KG1 (cell line): ENCODE measurements at regions not wholly inside any gene's neighbourhood (a gene's known extent, or its start where the extent isn't known, plus 50 kb on each side); places are given as distances from the start of the nearest gene placed in this dataset.
A peak's percentile ranks its signal among the peaks of the same experiment; 100 is the strongest.
"Not testable (repeated sequence)": the region's sequence is repeated elsewhere in the genome, so short reads cannot be mapped to it uniquely, and the experiment has no call there.

Experiments
- DNase-seq: peaks from one replicate; lab custom pipeline; 2025; lab: John Stamatoyannopoulos, UW

DNA sequence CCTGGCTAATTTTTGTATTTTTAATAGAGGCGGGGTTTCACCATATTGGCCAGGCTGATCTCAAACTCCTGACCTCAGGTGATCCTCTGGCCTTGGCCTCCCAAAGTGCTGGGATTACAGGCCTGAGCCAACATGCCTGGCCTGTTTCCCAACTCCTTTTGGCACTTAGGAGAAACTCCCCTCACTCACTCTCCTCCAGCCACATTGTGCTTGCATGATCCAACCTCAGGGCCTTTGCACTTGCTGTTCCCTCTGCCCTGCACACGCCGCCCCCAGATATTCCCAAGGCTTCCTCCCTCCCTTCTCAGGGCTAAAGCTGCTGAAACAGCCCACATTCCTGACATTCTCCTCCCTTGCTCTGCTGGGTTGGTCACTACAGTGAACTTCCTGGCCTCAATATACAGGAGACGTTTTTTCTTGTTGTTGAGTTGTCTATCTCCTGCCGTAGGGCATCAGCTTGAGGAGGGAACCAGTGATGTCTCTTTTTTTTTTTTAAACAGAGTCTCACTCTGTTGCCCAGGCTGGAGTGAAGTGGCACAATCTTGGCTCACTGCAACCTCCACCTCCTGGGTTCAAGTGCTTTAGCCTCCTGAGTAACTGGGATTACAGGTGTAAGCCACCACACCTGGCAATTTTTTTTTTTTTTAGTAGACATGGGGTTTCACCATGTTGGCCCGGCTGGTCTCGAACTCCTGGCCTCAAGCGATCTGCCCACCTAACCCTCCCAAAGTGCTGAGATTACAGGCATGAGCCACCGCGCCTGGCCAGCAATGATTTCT is 61.4 kb upstream of the PTPN1 start:
- not testable (repeated sequence) for DNase-seq

DNA sequence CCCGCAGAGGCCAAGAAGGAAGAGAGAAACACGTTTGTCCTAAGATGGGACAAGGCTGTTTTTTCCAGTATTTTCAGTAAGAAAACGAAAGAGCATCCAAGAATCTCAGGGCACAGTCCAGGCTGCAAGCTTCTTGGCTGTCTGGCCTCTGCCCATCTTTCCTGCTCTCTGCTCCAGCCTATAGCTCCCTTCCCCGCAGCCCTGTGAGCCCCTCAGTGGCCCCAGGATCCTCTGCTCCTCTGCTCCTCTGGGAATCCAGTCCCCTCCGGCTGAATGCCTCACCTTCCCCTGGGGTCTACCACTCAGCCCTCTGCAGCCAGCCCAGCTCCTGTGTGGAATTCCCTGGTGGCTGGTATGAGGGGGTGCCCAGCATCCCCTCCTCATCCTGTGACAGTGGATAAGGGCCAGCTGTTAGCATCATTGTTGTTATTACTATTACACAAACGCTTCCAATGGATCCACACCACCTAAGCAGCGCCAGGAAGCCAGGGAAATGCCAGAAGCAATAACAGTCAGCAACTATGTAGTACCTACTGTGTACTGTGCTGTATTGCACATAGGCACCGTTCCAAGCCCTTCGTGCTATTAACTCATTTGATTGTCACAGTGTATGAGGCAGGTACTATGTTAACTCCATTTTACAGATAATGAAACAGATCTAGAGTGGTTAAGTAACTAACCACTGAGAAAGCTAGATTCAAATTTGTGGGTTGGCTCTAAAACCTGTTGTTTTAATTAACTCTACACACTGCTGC is 60.3 kb upstream of the PTPN1 start:
- DNase-seq, result no peak

DNA sequence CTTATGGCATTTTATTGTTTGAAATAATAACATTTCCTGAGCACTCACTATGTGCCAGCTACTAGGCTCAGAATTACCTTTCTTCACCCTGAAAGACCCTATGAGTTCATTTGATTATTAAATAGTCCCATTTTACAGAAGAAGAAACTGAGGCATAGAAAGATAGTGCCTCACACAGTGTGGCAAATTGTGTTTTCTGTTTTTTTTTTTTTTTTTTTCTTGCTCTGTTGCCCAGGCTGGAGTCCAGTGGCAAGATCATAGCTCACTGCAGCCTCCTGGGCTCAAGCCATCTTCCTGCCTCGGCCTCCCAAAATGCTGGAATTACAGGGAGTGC is 59.7 kb upstream of the PTPN1 start:
- no peak for DNase-seq

DNA sequence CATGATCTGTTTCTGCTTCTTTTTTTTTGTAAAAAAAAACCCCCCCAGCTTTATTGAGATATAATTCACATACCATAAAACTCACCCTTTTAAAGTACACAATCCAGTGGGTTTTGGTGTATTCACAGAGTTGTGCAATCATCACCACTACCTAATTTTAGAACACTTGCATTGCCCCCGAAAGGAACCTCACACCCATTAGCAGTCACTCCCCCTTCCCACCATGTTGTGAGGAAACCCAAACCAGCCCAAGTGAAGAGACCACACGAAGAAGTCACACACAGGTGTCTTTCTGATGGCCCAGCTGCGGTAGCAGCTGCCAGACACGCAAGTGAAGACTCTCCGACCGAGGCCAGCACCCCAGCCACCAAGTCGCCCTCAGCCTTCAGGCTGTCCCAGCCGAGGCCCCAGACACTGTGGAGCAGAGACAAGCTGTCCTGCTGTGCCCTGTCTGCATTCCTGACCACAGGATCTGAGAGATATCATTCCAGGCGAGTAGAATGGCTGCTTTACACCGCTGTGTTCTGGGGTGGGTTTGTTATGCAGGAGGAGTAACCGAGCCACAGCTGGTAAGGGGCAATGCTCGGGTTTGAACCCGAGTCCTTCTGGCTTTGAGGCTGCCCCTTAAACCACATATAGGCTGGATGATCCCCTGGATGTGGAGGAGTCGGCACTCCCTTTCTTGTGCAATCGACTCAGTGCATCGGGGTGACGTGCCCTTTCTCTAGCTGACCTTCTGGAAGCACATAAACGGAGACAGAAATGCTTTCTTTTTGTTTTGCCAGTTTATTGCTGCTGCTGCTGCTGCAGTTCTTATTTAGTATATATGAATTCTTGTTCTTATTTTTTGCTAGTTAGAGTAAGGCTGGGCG is 59.1 kb upstream of the PTPN1 start:
- peak; percentile 21 for DNase-seq

DNA sequence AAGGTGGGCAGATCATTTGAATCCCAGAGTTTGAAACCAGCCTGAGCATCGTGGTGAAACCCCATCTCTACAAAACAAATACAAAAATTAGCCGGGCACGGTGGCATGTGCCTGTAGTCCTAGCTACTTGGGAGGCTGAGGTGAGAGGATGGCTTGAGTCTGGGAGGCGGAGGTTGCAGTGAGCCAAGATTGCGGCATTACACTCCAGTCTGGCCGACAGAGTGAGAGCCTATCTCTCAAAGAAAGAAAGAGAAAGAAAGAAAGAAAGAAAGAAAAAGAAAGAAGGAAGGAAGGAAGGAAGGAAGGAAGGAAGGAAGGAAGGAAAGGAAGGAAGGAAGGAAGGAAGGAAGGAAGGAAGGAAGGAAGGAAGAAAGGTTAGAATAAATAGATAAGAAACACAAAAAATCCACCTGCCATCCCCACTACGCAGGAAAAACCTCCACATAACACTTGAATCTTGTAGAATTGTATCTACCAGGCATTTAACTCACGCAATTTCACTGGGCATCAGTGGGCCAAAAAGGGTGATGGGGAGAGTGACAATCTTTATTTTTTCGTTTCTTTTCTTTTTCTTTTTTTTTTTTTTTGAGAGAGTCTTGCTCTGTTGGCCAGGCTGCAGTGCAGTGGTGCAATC is 58.3 kb upstream of the PTPN1 start:
- DNase-seq, result not testable (repeated sequence)

DNA sequence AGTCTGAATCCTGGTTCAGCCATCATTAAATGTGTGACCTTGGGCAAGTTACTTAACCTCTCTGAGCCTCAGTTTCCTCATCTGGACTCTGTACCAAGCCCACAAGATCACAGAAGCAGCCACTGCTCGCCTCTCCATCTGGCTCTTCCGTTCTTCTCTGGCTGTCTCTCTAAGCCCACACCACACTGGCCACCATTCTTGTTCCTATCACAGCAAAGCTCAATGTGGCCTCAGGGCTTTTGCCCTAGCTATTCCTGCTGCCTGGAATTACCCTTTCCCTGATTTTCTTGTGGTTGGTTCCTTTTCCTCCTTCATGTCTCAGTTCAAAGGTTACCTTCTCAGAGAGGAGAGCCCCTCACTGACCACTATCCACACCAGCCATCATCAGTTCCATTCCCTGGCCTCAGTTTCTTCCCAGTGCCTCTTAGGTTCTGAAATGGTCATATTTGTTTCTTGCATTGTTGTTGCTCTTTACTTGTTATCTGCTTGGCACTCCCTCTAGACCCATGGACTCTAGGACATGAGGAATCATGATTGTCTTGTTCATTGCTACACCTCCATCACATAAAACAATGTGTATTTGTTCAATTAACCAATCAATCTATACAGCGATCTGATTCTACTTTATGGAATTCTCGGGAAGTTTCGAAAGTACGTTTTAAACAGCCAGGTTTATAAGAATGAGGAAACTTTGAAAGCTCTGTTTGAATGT is 56.5 kb upstream of the PTPN1 start:
- no peak for DNase-seq

DNA sequence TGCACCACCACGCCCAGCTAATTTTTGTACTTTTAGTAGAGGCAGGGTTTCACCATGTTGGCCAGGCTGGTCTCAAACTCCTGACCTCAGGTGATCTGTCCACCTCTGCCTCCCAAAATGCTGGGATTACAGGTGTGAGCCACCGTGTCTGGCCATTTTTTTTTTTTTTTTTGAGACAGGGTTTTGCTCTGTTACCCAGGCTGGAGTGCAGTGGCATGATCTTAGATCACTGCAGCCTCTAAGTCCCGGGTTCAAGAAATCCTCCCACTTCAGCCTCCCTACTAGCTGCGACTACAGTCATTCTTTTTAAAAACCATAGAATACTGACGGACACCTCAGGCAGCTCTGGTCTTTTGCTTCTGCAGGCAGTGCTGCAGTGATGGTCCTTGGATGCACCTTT is 54.9 kb upstream of the PTPN1 start:
- DNase-seq, result not testable (repeated sequence)

DNA sequence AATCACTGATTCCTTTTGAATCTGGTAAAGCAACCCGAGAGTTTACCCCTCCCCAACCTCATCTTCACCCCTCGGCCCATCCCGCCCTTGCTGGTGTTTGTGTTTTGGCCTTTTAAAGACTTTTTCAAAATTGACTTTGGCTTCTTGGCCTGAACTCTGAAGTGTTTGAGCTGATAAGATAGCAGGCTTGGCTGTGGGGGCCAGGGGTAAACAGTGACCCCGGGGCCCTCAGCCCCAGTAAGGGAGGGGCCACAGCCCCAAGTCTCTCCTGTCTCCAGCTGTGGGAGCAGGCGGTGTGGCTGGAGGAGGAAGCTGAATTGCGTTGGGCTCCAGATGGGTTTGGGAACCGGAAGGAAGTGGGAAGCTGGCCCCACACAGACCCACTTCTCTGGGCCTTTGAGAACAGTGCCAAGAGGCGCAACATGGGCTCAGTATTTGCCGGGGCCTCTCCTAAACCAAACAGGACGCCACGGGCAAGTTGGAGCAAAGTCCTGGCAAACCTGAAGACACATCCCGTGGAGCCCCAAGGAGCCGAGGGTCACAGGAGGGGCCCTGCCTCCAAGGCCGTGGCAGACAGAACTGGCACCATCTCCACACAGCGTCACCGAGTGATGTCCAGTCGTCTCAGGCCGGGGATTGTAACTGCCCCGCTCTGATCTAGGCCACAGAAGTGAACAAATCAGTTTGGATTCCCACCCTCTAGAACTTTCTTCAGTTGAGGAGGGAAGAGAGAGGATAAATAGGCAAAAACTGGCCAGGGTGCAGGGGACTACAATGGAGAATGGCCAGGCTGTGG is 54.3 kb upstream of the PTPN1 start:
- DNase-seq, result no peak

DNA sequence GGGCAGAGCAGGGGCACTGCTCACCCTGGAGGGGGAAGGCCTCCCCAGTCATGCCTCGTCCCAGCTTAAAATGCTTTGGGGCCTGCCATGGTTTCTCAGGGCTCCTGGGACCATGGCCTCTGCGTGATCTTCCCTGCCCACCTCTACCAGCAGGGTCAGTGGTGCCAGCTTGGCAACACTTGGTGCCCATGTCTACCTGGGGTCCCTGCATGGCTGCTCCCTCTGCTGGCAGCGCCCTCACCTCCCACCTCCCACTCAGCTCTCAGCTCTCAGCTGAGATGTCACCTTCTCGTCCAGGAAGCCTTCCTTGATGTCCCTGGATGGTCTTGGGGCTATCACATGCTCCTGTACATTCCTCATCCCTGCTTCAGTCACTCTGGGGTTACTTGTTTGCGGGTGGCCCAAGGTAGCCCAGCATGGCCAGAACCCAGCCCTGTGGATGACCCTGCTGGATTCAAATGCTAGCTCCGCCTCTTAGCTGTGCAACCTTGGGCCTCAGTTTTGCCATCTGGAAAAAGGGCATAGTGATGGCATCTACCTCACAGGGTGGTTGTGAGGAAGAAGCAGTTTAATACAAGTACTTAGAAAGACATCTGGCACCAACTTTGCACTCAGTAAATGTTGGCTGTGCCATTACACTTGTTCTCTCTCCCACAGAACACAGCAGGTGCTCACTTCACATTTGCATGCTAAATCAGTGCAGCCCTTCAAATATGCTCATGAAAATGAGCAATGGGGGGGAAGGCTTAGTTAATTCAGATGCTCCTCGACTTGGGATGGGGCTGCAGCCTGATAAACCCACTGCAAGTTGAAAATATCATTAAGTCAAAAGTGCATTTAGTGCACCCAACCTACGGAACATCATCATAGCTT is 53.5 kb upstream of the PTPN1 start:
- DNase-seq, result no peak

DNA sequence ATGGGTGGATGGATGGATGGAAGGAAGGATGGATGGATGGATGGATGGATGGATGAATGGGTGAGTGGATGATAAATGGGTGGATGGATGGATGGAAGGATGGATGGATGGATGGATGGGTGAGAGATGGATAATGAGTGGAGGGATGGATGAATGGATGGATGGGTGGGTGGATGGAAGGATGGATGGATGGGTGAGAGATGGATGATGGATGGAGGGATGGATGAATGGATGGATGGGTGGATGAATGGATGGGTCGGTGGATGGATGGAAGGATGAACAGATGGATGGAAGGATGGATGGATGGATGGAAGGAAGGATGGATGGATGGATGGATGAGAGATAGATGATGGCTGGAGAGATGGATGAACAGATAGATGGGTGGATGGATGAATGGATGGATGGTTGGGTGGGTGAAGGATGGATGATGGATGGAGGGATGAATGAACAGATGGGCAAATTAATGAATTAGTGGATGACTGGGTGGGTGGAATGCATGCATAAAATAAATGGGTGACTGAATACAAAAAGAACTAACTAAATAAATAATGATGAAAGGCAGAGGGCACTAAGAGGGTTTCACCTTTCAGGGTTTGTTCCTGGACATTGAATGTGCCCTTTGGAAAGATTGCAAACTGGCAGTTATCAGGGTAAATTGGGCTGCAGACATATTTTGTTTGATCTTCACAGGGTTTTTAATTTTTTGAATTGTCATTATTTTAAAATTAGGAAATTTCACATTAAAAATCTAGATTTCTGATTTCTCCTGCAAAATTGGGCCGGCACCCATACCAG is 50.9 kb upstream of the PTPN1 start:
- no peak for DNase-seq

DNA sequence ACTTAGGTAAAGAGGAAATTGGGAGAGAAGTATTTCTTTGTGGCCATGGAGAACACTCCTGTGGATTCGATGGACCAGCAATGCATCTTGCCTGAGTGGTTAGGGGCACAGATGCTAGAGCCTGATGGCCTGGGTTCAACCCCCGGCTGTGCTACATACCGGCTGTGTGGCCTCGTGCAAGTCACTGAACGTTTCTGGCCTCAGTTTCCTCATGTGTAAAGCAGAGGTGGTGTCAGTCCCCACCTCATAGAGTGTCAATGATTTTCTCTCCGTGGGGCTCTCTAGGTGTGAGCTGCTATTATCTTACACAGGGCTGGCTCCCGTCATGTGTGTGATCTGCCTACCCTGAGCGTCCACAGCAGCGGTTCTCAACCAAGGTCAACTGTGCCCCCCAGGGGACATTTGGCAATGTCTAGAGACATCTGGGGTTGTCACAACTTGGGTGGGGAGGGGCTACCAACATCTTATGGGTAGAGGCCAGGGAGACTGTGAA is 50.0 kb upstream of the PTPN1 start:
- no peak for DNase-seq
